ENCODE measurements at regions not wholly inside any gene's neighbourhood (a gene's known extent, or its start where the extent isn't known, plus 50 kb on each side); places are given as distances from the start of the nearest gene placed in this dataset.

- TF ChIP-seq CTCF (optimal IDR thresholded peaks at IDR 0.05 in 1 of 3, IDR thresholded peaks at IDR 0.05 in 1 of 3, conservative IDR thresholded peaks at IDR 0.05 in 1 of 3; ENCODE audit: extremely low read depth in 1 of 3, insufficient read depth in 2 of 3, low read length in 3 of 3): no peak
- no peak for TF ChIP-seq EZH2 (IDR thresholded peaks at IDR 0.05; ENCODE audit: low read length)
- H3K27ac ChIP-seq (ENCODE audit: control insufficient read depth, insufficient read depth, low read length): no peak overlapping the region
- no peaks in the 10 kb centered on the region for H3K9me3 ChIP-seq (ENCODE audit: control insufficient read depth, low read depth, low read length)
- peaks cover 11% of the 10 kb centered on the region for H3K4me1 ChIP-seq (ENCODE audit: control insufficient read depth, extremely low read depth, insufficient read depth, low read length)
- no peaks in the 10 kb centered on the region for H3K79me2 ChIP-seq (ENCODE audit: control insufficient read depth, insufficient read depth, low read length)
- H3K36me3 ChIP-seq (ENCODE audit: control insufficient read depth in 2 of 2, extremely low read depth in 1 of 2, insufficient read depth in 2 of 2, low read length in 2 of 2): no peaks in the 10 kb centered on the region
- no peak overlapping the region for H3K4me3 ChIP-seq (ENCODE audit: control insufficient read depth in 2 of 3, extremely low read depth in 1 of 3, insufficient read depth in 2 of 3, low read depth in 1 of 3, low read length in 3 of 3)
- no peaks in the 10 kb centered on the region for H3K27me3 ChIP-seq (ENCODE audit: control insufficient read depth, extremely low read depth, insufficient read depth, low read length)
- H3K9ac ChIP-seq (ENCODE audit: control insufficient read depth, extremely low read depth, insufficient read depth, low read length): no peak overlapping the region
- H3K4me2 ChIP-seq (ENCODE audit: control insufficient read depth, extremely low read depth, insufficient read depth, low read depth, low read length): no peak overlapping the region
- dilution Hi-C loops (cut with MboI; ENCODE audit: extremely low pct_ligation_motif_present, low sequenced_read_pairs): no loop called here
- DNase-seq (ENCODE audit: low read depth, low spot score): no peak
- FAIRE-seq: peak; percentile 52
- no peak overlapping the region for H2AFZ ChIP-seq (ENCODE audit: control insufficient read depth, low read length)
- no peaks in the 10 kb centered on the region for H3K9me1 ChIP-seq (ENCODE audit: control insufficient read depth, extremely low read depth, insufficient read depth, low read length)
- no peaks in the 10 kb centered on the region for H4K20me1 ChIP-seq (ENCODE audit: control insufficient read depth, extremely low read depth, insufficient read depth, low read length)
Measured at GRCh38 chr5:65087154-65087553, 318.4 kb downstream of the CWC27 start.

- Histone ChIP-seq H3K79me2 (ENCODE audit: control insufficient read depth, insufficient read depth, low read length) (no peaks in the 10 kb centered on the region), H3K4me3 (ENCODE audit: control insufficient read depth in 2 of 3, extremely low read depth in 1 of 3, insufficient read depth in 2 of 3, low read depth in 1 of 3, low read length in 3 of 3) (no peak overlapping the region), H3K4me1 (ENCODE audit: control insufficient read depth, extremely low read depth, insufficient read depth, low read length) (peaks cover 10% of the 10 kb centered on the region), H2AFZ (ENCODE audit: control insufficient read depth, low read length) (no peak overlapping the region), H3K36me3 (ENCODE audit: control insufficient read depth in 2 of 2, extremely low read depth in 1 of 2, insufficient read depth in 2 of 2, low read length in 2 of 2) (no peaks in the 10 kb centered on the region), H3K27me3 (ENCODE audit: control insufficient read depth, extremely low read depth, insufficient read depth, low read length) (no peaks in the 10 kb centered on the region), H3K27ac (ENCODE audit: control insufficient read depth, insufficient read depth, low read length) (no peak overlapping the region), H3K9ac (ENCODE audit: control insufficient read depth, extremely low read depth, insufficient read depth, low read length) (no peak overlapping the region), H3K9me1 (ENCODE audit: control insufficient read depth, extremely low read depth, insufficient read depth, low read length) (no peaks in the 10 kb centered on the region), H4K20me1 (ENCODE audit: control insufficient read depth, extremely low read depth, insufficient read depth, low read length) (no peaks in the 10 kb centered on the region), H3K4me2 (ENCODE audit: control insufficient read depth, extremely low read depth, insufficient read depth, low read depth, low read length) (peak overlapping the region; percentile 20), H3K9me3 (ENCODE audit: control insufficient read depth, low read depth, low read length) (no peaks in the 10 kb centered on the region)
- dilution Hi-C loops (cut with MboI; ENCODE audit: extremely low pct_ligation_motif_present, low sequenced_read_pairs): no loop called here
- TF ChIP-seq EZH2 (IDR thresholded peaks at IDR 0.05; ENCODE audit: low read length): no peak
- no peak for TF ChIP-seq CTCF (optimal IDR thresholded peaks at IDR 0.05 in 1 of 3, IDR thresholded peaks at IDR 0.05 in 1 of 3, conservative IDR thresholded peaks at IDR 0.05 in 1 of 3; ENCODE audit: extremely low read depth in 1 of 3, insufficient read depth in 2 of 3, low read length in 3 of 3)
- FAIRE-seq: peak; percentile 97
- DNase-seq (ENCODE audit: low read depth, low spot score): no peak
Measured at GRCh38 chr5:65094279-65094678, 325.5 kb downstream of the CWC27 start.

Data from keratinocyte (primary cell).